ENCODE measurements at regions not wholly inside any gene's neighbourhood (a gene's known extent, or its start where the extent isn't known, plus 50 kb on each side); places are given as distances from the start of the nearest gene placed in this dataset.
A peak's percentile ranks its signal among the peaks of the same experiment; 100 is the strongest.

DNA sequence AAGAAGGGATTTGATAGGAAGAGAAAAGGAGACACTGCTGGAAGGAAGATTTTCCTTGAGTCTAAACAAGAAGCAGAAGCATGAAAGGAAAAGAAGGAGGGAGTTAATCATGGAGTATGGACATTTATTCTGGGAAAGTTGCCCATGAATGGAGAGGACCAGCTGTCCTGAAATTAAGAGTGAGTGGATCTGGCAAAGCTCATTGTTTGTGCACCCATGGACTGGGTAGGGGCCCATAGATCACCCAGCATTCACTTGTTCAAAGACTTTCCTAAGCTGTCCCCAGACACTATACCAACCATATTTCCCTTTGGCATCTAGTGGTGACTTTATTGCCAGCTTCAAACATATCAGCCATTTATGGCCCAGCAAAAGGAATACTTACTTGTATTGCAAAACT, 422.7 kb downstream of the FBXO15 start:
- no peak for DNase-seq

DNA sequence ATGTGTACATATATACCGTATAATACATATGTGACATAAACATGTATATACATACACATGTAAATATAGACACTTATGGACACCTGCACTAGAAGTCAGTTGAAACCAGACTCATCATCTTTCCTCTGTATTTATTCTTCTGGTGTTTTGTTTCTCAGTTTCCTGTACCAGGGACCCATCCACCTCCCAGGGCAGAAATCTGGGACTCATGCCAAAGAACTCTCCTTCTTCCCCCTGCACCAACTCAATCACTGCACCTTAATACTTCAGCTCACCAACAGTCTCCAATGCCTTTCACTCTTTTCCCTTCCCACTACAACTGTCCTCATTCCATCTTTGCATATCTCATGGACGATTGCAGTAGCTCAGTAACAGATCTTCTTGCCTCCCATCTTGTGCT, 428.0 kb downstream of the FBXO15 start:
- DNase-seq: no peak

DNA sequence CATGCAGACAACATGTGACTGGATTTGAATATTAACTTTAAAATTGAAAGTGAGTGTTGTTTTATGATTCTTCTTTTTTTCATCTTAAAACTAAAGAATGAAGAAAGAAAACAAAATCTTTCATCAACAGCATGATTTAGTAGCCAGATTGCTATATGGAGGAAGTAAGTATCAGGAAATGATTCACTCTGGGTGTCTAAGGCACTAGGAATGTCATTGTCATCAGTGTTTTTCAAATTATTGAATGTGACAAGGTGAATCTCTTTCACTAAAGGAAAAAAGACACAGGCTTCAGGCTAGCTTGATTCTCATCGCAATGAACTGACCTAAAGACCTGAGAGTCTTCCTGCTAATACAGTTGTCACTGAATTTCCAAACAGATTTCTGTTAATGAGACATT, 430.1 kb downstream of the FBXO15 start:
- no peak for DNase-seq

DNA sequence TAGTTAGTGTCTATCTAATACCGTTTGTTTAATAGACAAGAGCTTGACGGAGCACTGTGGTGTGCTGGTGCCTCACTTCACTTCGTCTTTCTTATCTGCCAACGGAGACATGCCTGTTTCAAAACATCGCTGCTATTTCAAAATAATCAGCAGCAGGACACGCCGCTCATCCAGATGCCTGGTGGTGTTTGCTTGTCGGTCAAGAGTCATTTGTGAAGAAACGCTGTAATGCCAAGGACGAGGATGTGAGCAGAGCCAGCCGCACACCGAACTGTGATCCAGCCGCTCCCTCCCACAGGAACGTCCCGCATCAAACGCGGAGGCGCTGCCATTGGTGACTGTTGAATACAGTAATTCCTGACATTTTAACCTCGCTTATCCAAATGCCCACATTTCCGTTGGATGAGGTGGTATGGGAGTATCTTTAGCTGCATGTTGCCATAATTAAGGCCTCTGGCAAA, 432.4 kb downstream of the FBXO15 start:
- peak; percentile 70 for DNase-seq

DNA sequence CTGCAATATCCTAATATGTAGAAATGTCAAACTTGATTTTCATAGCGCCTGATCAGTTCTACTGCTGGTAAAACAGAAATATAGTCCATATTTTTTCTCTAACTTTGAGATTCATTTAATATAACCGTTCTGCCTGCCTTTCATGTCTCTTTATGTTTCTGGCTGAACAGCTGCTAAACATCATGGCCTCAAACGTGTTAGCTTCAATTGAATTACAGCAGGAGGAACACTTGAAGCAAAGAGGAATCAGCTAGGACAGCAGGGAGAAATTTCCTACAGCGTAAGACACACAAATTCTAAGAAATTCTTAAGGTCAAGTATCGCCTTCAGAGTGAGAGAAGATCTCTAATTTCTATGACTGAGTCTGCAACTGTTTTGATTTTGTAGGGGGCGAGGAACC, 433.2 kb downstream of the FBXO15 start:
- DNase-seq: no peak

DNA sequence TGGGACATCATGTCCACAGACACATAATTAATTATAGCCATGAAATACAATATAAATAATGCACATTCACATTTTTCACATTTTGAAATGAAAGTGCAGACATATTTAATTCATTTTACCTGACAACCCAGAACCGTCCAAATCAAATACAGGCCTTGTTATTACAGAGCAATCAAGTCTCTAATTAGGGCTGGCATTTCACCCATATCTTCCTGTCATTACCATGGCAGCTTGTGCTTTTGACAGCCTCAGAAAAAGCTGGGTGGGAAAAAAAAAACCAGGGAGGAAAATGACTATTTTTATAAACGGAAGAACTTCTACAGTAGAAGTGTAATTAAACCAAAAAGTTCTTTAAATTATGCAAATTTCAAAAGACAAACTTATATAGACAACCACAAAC, 436.4 kb downstream of the FBXO15 start:
- DNase-seq: peak; percentile 60

DNA sequence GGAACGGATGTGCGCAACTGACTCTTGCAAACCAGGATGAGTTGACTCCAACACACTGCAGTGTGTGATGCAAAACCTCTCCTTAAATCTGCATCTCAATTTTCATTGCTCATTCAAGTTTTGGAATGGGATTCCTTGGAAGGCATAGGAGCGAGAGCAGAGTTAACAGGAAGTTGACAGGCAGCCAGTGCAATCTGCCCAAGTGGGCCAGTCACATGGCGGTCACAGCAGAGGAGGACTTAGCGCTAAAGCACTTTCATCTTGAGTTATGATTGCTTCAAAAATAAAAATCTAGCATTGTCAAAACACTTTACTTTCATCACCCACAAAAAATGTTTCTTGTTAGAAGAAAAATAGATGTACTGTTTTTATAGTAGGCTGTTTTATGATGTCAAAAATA, 439.0 kb downstream of the FBXO15 start:
- no peak for DNase-seq

DNA sequence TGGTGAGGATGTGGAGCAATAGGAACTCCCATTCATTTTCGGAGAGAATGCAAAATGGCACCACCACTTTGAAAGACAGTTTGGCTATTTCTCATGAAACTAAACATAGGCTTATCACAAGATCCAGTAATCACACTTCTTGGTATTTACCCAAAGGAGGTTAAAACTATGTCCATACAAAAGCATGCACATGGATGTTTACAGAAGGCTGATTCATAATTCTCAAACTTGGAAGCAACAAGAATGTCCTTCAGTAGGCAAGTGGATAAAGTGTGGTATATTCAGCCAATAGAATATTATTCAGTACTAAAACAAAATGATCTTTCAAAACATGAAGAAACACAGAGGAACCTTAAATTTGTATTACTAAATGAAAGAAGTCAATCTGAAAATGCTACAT, 440.6 kb downstream of the FBXO15 start:
- DNase-seq: no peak

DNA sequence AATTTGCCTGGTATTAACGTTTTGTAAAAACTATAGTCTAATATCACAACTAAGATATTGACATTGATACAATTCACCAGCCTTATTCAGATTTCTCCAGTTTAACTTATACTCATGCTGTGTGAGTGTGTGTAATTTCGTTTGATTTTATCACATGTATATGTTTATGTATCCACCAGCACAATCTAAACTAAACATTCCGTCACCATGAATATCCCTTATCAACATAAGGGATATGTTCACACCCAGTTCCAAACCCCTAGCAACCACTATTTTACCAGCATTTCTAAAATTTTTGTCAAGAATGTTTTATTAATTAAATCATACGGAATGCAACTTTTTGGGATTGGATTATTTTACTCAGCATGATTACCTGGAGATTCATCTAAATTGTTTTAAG, 450.3 kb downstream of the FBXO15 start:
- no peak for DNase-seq

DNA sequence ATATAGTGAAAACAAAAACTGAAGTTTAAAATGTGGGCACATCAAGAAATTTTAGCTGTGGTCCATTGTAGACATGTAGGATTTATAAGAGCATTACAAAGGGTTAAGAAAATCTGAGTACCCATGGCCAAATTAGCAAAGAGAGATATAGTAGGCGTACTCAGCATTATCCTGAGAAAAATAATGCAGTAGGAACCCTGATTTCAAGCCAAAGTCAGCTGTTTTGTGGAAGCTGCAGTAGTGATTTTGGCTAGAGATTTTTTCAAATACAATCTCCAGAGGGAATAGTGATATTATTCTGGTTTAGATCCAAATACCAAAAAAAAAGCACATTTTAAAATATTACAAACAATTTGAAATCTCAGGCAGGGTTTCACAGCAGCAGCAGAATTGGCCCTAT, 450.9 kb downstream of the FBXO15 start:
- no peak for DNase-seq

DNA sequence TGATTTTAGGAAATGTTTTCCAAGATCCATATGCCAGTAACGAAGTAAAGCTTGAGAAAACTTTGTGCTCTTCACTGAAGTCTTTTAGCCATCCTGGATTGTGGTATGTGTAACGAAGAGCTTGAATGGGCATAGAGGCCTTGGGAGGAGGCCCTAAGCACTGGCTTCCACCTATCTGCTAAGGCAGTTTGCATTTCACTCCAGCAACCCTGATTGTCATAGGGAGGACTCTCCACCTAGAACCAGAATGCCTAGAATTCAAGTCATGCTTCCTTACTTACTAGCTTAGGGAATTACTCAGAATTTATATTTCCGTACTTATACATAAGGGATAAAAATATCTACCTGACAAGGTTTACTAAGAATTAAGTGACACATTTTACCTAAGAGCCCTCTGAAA, 451.5 kb downstream of the FBXO15 start:
- no peak for DNase-seq

DNA sequence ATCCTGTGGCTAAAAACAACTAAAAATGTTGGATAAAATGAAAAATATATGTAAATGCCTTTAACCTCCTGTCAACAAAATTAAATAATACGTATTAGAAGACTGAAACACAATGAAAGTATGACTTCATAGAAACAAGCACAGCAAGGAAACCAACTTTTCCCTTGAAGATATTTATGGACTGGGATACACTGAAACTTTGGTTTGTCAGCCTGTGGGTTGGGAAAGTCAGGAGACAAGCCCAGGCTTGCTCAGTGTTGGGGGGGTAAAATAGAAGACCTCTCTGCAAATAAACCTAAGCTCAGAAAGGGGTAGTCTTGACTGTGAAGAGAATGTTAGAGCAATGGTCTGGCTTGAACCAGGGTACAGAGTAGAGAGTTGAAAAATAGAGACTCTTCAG, 454.5 kb downstream of the FBXO15 start:
- no peak for DNase-seq

DNA sequence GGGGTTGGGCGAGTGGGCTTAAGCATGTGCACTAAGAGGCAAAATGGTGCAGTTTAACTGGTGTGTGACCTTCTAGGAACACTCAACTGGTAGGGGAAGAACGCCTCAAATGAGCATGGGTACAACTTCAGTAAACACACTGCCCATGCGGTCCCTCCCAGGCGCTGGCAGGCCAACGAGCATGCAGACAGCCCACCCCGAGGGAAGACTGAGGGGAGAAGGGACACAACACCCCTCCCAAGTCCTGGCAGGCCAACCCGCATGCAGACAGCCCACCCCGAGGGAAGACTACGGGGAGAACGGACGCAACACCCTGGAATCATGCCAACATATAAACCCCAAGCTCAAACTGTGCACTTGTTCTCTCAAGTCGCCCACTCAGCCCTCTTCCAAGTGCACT, 456.0 kb downstream of the FBXO15 start:
- DNase-seq: no peak

DNA sequence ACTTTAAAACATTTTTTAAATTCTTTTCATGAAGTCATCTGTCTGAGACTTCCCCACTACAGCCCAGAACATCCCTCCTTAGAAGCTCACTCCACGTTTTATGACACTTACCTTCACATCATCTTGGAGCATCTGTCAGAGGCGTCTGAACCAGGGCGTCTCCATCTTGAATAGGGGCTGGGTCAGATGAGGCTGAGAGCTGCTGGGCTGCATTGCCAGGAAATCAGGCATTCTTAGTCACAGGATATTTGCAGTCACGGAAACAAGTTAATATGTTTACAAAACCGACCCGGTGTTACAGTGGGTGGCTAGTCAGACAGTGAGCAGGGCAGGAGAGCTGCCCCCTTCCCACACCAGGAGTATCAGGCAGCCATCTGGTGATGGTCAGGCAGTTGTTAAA, 456.5 kb downstream of the FBXO15 start:
- DNase-seq: peak; percentile 21

DNA sequence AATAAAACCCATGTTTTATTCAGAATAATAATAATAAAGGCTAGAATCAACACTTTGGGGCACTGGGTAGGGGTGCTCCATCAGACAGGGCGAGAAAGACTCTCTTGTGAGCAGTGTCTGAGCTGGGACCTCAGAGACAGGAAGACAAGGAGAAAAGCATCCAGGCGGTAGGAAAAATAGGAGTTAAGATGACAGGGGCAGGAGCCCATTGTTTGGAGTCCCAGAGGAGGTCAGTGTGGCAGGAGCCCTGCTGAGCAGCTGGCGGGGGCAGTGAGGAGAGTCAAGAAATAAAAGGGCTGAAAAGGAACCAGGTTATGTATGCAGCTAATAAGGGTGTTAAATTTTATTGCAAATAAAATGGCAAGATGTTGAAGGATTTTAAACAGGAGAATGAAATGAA, 457.4 kb downstream of the FBXO15 start:
- peak; percentile 76 for DNase-seq

DNA sequence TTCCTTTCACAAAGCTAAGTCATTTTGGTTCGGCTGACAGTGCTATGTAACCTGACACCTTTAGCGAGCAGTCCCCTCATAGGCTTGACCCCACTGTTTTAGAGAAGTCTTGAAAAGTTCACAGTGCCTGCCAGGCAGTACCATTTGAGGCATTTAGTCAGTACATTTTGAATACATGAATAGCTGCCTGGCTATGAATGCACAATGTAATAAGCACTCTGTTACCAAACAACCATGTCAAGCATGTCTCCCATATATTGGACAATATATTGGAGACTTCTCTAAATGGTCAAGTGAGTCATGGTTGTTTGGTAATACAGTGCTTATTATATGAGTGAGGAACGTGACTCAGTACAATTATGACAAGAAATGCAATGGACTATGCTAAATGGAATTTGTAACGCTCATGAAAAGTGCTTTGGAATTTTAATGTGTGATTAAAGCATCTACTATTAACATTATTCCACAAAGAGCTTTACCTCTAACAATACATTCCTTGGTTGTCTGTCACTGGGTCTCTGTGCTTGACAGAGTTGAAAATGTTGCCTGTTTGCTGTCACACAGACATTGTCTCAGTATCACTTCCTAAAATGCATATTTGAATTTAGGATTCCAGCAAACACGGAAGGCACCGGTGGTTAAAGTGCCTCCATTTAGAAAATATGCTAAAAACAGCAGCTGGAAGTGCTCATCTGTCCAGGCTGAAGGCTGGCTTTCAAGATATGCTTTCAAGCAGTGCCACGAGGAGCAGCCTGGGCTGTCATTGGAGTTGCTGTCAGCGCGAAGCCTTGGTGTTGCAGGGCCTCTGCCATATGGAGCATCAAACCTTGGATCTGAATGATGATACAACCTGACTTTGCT, 458.6 kb downstream of the FBXO15 start:
- no peak for DNase-seq

DNA sequence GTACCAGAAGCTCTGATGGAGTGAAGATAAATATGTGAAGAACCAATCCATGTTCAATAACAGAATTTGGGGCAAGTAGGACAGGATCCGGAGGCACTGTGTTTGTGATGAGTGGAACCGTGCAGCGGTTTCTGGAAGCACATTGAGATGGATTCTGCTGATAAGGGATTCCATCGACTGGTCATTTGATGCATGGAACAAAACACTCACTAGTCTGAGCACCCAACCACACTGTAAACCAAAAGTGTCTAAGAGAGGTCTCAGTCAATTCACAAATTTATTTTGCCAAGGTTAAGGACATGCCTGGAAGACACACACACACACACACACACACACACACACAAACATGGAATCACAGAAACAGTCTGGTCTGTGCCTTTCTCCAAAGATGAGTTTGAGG, 459.5 kb downstream of the FBXO15 start:
- no peak for DNase-seq

DNA sequence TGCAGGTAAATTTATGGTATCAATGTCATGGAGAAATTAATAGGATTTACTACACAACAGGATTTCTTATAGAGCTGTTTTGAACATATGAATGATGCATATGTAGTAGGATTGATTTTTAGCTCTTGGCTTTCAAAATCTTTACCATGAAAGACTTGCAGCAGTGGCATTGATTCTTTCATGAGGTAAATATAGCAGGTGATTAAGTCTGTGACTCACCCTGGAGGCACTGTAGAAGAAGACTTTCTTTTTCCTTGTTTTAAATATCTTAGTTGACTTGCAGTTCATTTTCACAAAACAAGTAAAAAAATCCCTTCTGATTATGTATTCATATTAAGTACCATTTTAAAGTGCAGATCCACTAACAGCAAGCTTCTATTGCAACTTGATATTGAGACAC, 463.0 kb downstream of the FBXO15 start:
- DNase-seq: no peak

DNA sequence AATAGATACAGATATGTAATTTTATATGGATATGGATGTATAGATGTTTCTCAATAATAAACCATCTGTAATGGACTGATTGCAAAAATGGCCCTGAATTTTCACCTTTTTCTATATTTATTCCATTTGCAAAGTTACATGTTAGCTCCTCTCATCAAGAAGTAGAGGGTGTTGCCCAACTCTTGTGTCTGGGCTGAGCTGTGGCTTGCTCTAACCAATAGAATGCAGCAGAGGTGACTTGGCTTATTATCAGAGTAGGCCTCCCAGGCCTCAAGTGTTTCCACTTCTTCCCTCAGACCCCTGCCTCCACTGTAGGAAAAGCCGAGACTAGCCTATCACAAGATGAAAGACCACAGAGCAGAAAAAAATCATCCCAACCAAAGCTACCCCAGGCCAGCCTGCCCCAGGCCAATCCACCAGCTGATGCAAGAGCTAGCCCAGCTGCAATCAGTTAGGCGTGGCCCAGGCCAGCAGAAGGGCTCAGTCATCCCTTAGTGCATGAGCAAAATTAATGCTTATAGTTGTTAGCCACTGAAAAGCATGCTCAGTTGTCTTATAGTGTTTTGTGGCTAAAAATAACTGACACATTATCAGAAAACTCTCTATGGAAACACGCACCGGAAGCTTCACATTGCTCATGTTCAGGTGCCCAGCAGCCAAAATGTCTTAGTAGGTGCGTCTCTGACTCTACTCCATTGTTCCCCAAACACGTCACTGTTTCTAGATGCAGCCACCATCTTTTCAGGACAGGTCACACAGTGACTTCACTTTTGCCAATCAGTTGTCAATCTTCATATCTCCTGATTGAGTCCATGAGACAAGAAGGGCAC, 464.0 kb downstream of the FBXO15 start:
- no peak for DNase-seq

DNA sequence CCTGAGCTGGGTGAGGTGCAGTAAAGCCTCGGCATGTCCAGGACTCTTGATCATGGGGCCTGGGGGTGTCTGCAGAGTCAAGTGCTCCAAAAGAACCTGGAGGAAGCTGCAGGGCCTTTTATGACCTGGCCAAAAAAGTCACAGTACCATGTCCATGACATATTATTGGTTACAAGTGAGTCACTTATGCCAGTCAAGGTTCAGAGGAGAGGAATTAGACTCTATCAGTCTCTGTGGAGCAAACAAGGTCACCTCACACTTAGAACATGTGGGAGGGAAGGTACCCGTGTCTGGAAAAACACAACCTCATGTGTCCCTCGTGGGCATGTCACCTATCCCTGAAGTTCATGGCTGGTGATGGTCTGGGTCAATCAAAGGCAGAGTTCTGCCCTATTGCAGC, 465.7 kb downstream of the FBXO15 start:
- DNase-seq: no peak

DNA sequence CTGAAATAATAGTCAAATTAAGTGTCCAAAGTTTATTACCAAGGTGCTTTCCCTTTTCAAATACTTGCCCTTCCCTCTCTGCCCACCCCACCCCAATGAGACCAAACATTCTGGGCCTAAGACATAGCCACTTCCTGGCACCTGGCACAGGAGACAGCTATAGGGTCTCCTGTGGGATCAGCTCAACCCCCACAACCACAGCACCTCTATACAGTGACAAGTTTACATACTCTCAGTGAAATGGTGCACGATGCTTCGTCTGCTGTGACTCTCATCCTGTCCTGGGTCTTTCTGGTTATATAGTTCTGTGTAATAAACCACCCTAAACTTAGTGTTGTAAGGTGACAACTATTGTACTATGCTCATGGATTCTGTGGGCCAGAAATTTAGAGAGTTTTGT, 466.2 kb downstream of the FBXO15 start:
- DNase-seq: no peak

DNA sequence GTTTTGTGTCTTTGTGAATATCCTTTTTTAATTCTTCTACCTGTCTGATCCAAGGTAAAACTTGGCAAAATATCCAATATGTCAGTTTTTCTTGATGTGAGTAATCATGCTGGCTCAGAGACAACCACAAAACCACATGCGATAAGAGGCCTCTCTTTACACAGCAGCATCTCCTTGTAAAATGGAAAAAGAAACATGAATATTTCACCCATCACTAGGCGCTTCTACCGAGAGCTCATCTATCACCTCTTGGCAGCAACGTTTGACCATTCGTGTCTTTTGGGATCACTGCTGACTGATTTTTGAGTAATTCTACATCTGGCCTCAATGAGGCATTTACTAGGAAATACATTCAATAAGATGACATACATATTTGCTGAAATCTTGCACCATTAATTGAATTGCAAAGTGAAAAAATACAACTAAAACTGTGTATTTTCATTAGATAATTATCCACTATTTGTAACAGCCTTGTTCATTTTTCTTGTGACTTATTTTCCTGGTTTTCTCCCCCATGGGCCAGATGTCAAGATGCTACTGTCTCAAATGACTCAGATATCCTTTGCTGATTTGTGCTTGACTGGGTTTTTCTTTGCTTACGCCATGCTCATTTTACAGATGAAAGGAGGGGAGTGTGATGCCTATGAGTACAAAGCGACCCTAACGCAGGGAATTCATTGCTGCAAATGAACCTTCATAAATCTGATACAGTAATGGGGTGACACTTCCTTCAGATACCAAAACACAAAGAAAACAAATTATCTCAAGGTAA, 467.5 kb downstream of the FBXO15 start:
- DNase-seq: no peak

DNA sequence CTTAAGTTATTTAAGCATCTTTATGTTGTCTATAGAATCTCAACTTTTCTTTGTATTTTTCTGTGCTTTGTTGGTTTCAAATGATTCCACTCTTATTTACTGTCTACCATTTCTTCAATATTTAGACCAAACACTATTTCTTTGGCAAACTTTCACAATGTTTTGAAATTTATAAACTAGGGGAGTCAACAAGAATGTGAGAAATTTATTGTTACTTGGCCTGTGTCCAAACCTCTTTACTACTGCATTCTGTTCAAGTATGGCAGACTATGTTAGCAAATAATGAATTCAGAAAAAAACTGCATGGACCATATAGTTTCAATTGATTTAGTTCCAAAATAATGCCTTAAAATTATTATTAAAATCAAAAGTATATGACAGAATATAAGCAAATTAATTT, 470.2 kb downstream of the FBXO15 start:
- no peak for DNase-seq

Data from NCI-H146 (cell line).